GM10266 (cell line): ENCODE measurements at regions not wholly inside any gene's neighbourhood (a gene's known extent, or its start where the extent isn't known, plus 50 kb on each side); places are given as distances from the start of the nearest gene placed in this dataset.
A peak's percentile ranks its signal among the peaks of the same experiment; 100 is the strongest.

Experiments used
- DNase-seq: peaks from one replicate; pipeline ENCODE4 v3.0.0; 2012; ENCODE audit errors: extremely low spot score
- TF ChIP-seq, protein P1 (sequence below): IDR thresholded peaks from 2 replicates; pipeline ENCODE4 v1.5.1; 2012; ENCODE audit warnings: mild to moderate bottlenecking, low read depth; ENCODE audit not compliant: control insufficient read depth, insufficient read depth; ENCODE audit errors: missing control alignments

- TF ChIP-seq, protein P1, sequence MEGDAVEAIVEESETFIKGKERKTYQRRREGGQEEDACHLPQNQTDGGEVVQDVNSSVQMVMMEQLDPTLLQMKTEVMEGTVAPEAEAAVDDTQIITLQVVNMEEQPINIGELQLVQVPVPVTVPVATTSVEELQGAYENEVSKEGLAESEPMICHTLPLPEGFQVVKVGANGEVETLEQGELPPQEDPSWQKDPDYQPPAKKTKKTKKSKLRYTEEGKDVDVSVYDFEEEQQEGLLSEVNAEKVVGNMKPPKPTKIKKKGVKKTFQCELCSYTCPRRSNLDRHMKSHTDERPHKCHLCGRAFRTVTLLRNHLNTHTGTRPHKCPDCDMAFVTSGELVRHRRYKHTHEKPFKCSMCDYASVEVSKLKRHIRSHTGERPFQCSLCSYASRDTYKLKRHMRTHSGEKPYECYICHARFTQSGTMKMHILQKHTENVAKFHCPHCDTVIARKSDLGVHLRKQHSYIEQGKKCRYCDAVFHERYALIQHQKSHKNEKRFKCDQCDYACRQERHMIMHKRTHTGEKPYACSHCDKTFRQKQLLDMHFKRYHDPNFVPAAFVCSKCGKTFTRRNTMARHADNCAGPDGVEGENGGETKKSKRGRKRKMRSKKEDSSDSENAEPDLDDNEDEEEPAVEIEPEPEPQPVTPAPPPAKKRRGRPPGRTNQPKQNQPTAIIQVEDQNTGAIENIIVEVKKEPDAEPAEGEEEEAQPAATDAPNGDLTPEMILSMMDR, result no peak
- DNase-seq, result no peak
These were observed 102.8 kb upstream of the MAOA start for GRCh38 chrX:43553257-43553656.

DNA sequence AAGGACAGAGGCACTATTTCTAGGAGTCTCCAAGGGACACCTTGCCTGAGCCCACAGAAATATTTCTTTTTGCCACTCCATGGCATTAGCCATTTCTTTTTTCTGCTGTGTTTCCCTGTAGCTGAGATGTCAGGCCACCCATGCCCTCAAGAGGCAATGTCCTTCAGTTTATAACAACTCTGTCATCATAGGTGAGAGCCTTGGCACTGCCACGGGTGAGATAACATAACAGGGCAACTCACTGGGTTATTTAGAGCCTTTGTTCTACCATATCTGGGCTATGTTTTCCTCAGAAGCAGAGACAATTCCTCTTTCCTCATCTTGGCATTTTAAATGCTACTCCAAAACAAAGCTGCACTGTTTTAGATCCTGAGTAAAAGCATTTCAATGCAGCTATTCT, 99.9 kb upstream of the MAOA start:
- TF ChIP-seq, protein P1, result no peak
- no peak for DNase-seq

DNA sequence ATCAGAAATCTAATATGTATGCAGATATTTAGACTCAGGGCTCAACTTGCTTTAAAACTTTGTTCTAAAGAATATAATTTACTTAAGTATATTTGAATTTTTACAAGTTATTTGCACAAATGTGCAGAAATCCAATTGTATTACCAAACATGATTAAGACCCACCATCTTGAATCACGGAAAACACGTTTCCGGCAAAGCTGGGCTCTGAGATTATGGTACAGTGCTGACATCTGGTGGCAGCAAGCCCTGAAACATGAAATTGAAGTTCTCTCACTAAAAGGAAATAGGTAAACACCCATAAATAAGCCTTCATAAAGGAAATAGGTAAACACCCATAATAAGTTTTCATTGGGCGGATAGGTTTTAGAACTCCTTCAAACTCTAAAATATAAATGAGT, 98.3 kb upstream of the MAOA start:
- DNase-seq, result peak; percentile 20
- TF ChIP-seq, protein P1, result peak; percentile 57

- TF ChIP-seq, protein P1, result peak; percentile 33
- DNase-seq, result no peak
These were observed 96.5 kb upstream of the MAOA start for GRCh38 chrX:43559644-43560043.

GRCh38 chrX:43560247-43560946, 95.7 kb upstream of the MAOA start:
- TF ChIP-seq, protein P1, result no peak
- no peak for DNase-seq

- no peak for DNase-seq
- TF ChIP-seq, protein P1, result no peak
These were observed 93.7 kb upstream of the MAOA start for GRCh38 chrX:43562372-43562771.

DNA sequence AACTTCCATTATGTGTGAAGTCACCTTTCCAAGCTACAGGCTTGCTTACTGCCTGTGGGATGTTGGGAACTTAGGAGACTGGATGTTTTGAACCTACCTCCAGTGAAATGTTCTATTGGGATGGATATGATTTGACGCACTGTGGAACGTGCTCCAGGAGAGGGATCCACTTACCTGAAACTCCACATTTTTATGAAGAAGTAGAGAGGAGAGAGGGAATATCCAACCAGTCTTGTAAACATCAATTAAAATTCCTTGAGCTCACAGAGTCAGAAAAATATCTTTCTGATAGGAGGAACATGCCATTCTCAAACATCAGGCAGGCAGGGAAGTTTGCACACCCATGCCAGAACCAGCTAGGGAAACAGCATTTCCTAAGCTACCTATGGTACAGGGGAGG, 91.1 kb upstream of the MAOA start:
- no peak for DNase-seq
- TF ChIP-seq, protein P1, result no peak
